Spleen (tissue), 11 donors: ENCODE measurements at regions not wholly inside any gene's neighbourhood (a gene's known extent, or its start where the extent isn't known, plus 50 kb on each side); places are given as distances from the start of the nearest gene placed in this dataset.

ENCODE experiments used
- DNase-seq: peaks from one replicate; pipeline ENCODE4 v3.0.0-alpha.2; 2020
- H3K27ac ChIP-seq, 8 donors: fragments of 200-600 bp; sonication (generic) in 7 of 8; 1 replicate in 4 of 8; 2 replicates in 4 of 8; pipeline versions ENCODE4 v1.5.0 to v1.8.0; 2016 to 2021; ENCODE audit warnings: inconsistent platforms in 4 of 8, mild to moderate bottlenecking in 4 of 8, moderate library complexity in 1 of 8
- H3K27me3 ChIP-seq, 7 donors: fragments of 200-600 bp; sonication (generic) in 6 of 7; replicated peaks in 1 of 7; 1 replicate in 4 of 7; 2 replicates in 3 of 7; pipeline versions ENCODE4 v1.5.0 to v1.8.0; 2016 to 2021; ENCODE audit warnings: inconsistent platforms in 3 of 7, mild to moderate bottlenecking in 1 of 7
- H3K36me3 ChIP-seq, 6 donors: fragments of 200-600 bp; sonication (generic) in 5 of 6; 1 replicate in 4 of 6; 2 replicates in 2 of 6; pipeline versions ENCODE4 v1.5.0 to v1.8.0; 2016 to 2021; ENCODE audit warnings: inconsistent platforms in 2 of 6
- H3K4me1 ChIP-seq, 6 donors: fragments of 200-600 bp; sonication (generic) in 5 of 6; 1 replicate in 3 of 6; 2 replicates in 3 of 6; pipeline versions ENCODE4 v1.5.0 to v1.8.0; 2016 to 2021; ENCODE audit warnings: inconsistent platforms in 3 of 6
- H3K4me3 ChIP-seq, 8 donors: fragments of 200-600 bp; sonication (generic) in 7 of 8; 1 replicate in 4 of 8; 2 replicates in 4 of 8; pipeline versions ENCODE4 v1.5.0 to v1.8.0; 2016 to 2021; ENCODE audit warnings: inconsistent platforms in 4 of 8, mild to moderate bottlenecking in 4 of 8, moderate library complexity in 2 of 8
- H3K9me3 ChIP-seq, 8 donors: fragments of 200-600 bp; sonication (generic) in 7 of 8; 1 replicate in 4 of 8; 2 replicates in 4 of 8; pipeline versions ENCODE4 v1.5.0 to v1.8.0; 2016 to 2021; ENCODE audit warnings: inconsistent platforms in 4 of 8
- CTCF ChIP-seq, 11 experiments: fragments of 200-600 bp in 7 of 11; fragments of 450-650 bp in 4 of 11; sonication (generic) in 4 of 11; IDR thresholded peaks in 8 of 11; conservative IDR thresholded peaks in 3 of 11; 1 replicate in 7 of 11; 2 replicates in 4 of 11; pipeline versions ENCODE4 v1.4.0 to v1.8.0; 2016 to 2021; ENCODE audit warnings: antibody characterized with exemption in 11 of 11, inconsistent platforms in 4 of 11, mild to moderate bottlenecking in 1 of 11
- POLR2A ChIP-seq, 3 donors: fragments of 450-650 bp; IDR thresholded peaks; one replicate each; pipeline ENCODE4 v1.5.1; 2017; ENCODE audit warnings: antibody characterized with exemption in 3 of 3, mild to moderate bottlenecking in 1 of 3
- POLR2AphosphoS5 ChIP-seq, 3 donors: sonication (generic); formaldehyde crosslinking; IDR thresholded peaks; one replicate each; pipeline ENCODE4 v1.5.1; 2017; ENCODE audit warnings: antibody characterized with exemption in 3 of 3
- WGBS, 5 donors: extraction: QIAGEN DNeasy Blood & Tissue Kit in 3 of 5; methylation state at CpG; one replicate each; pipeline versions ENCODE4 v1.1.5 to v1.1.7; 2013 to 2018; 5-methylcytosine and 5-hydroxymethylcytosine counted together
- intact Hi-C: fragments of 100-400 bp; cut with DNase I; formaldehyde crosslinking; loops from one replicate; pipeline ENCODE4 v1.15.0; 2023; ENCODE audit warnings: low total_unique reads
- donor health status: healthy with polysubstance abuse.
- donor health status: DM: no; HTN: no; CAD: no; lungs with moderate emphysema.
- donor health status: DM: no; HTN: no; CAD: no.
- donor health status: Bipolar disorder and iron deficiency.
- donor health status: healthy.
- donor health status: DM: no; HTN: no; CAD: no.
- donor health status: DM: yes; HTN: yes; CAD: no.

DNA sequence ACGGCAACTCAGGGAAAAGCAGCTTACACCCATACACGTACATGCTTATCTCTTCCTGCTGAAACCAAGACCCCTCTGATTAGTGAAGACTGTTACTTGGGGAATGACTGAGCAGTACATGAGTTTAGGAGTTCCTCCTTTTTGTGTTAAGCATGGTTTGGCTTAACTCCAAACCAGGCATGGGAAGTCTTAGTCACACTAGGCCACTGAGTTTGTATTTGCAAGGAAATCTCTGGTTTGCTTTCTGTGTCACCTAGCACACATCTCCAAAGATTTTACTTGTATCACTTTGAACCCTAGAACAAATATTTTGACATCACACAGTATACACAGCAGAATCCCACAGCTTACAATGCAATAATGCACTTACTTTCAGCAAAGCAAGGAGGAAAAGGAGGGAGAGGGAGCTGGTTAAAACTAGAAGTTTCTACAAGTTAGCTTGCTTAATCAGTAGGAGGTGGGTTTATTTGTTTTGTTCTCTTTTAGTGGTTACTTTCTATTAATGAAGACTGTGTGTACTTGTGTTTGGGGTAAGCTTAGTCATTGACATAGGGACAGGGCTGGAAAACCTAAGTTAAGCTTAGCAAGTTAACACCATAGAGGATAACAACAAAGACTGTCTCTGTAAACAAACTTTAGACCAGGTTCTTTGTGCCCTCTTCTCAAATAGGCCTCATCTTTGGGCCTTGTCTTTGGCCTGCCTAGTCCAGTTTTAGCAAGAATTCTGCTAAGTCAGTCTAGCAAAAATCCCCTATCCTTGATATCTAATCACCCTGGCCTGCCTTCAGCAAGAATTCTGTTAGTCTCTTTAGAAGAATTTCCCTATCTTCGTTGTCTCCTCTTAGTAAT lies 219.4 kb downstream of the MREG start:
- no peaks in the 10 kb centered on the region for H3K27me3 ChIP-seq
- intact Hi-C loops: no loop called here
- no peak overlapping the region for H3K4me3 ChIP-seq
- DNase-seq: no peak
- H3K4me1 ChIP-seq: peaks cover 0 to 37% (median 2%) of the 10 kb centered on the region in 6 donors
- no peaks in the 10 kb centered on the region for H3K9me3 ChIP-seq
- peak overlapping the region in 2 of 8 donors; percentile 51 to 55 for H3K27ac ChIP-seq
- TF ChIP-seq POLR2AphosphoS5 (IDR thresholded peaks at IDR 0.05) (no peak), POLR2A (IDR thresholded peaks at IDR 0.05) (no peak), CTCF (IDR thresholded peaks at IDR 0.05 in 8 of 11, conservative IDR thresholded peaks at IDR 0.05 in 3 of 11) (no peak)
- 51 to 63% (median 53%) methylated on average over 3 of the region's 3 CpGs for WGBS, 5 donors
- H3K36me3 ChIP-seq: no peaks in the 10 kb centered on the region

GRCh38 chr2:215791481-215791937 lies 221.8 kb downstream of the MREG start:
- H3K27ac ChIP-seq: no peak overlapping the region
- H3K4me3 ChIP-seq: no peak overlapping the region
- H3K9me3 ChIP-seq: no peaks in the 10 kb centered on the region
- H3K27me3 ChIP-seq: no peaks in the 10 kb centered on the region
- no peak for DNase-seq
- H3K4me1 ChIP-seq: peaks cover 0 to 37% (median 2%) of the 10 kb centered on the region in 6 donors
- TF ChIP-seq POLR2A (IDR thresholded peaks at IDR 0.05): no peak
- TF ChIP-seq POLR2AphosphoS5 (IDR thresholded peaks at IDR 0.05): no peak
- TF ChIP-seq CTCF (IDR thresholded peaks at IDR 0.05 in 8 of 11, conservative IDR thresholded peaks at IDR 0.05 in 3 of 11): no peak
- 80 to 91% (median 88%) methylated on average over 4 of the region's 4 CpGs for WGBS, 5 donors
- H3K36me3 ChIP-seq: no peaks in the 10 kb centered on the region
- intact Hi-C loops: no loop called here

GRCh38 chr2:215790523-215791421 lies 222.6 kb downstream of the MREG start:
- WGBS, 5 donors: 65 to 92% (median 80%) methylated on average over 6 of the region's 6 CpGs
- intact Hi-C loops: no loop called here
- H3K4me1 ChIP-seq: peaks cover 0 to 30% (median 2%) of the 10 kb centered on the region in 6 donors

More at GRCh38 chr2:215790523-215791421, 222.6 kb downstream of the MREG start:
- Histone ChIP-seq H3K36me3 (no peaks in the 10 kb centered on the region), H3K27ac (no peak overlapping the region), H3K9me3 (no peaks in the 10 kb centered on the region), H3K27me3 (no peaks in the 10 kb centered on the region), H3K4me3 (no peak overlapping the region)
- TF ChIP-seq POLR2AphosphoS5 (IDR thresholded peaks at IDR 0.05) (no peak), POLR2A (IDR thresholded peaks at IDR 0.05) (no peak), CTCF (IDR thresholded peaks at IDR 0.05 in 8 of 11, conservative IDR thresholded peaks at IDR 0.05 in 3 of 11) (no peak)
- no peak for DNase-seq
